NCI-H446 (cell line): ENCODE measurements at regions not wholly inside any gene's neighbourhood (a gene's known extent, or its start where the extent isn't known, plus 50 kb on each side); places are given as distances from the start of the nearest gene placed in this dataset.
"Not testable (repeated sequence)": the region's sequence is repeated elsewhere in the genome, so short reads cannot be mapped to it uniquely, and the experiment has no call there.

Experiments
- DNase-seq, 2 experiments: peaks; one replicate each; lab custom pipeline; 2025; lab: John Stamatoyannopoulos, UW

- DNase-seq: no peak
These were observed 49.8 kb downstream of the ABCC12 start for GRCh38 chr16:48105976-48106375.

- DNase-seq: no peak
These were observed 50.3 kb downstream of the ABCC12 start for GRCh38 chr16:48105456-48105855.

- DNase-seq: no peak
These were observed 52.2 kb downstream of the ABCC12 start for GRCh38 chr16:48103591-48103990.

- no peak for DNase-seq
These were observed 53.4 kb downstream of the ABCC12 start for GRCh38 chr16:48102083-48103008.

- DNase-seq: no peak
These were observed 54.6 kb downstream of the ABCC12 start for GRCh38 chr16:48101069-48101674.

- DNase-seq: no peak
These were observed 56.3 kb downstream of the ABCC12 start for GRCh38 chr16:48099455-48099854.

GRCh38 chr16:48098472-48098871 is 57.3 kb downstream of the ABCC12 start:
- DNase-seq: no peak

- no peak for DNase-seq
These were observed 64.7 kb downstream of the ABCC12 start for GRCh38 chr16:48091117-48091516.

- no peak for DNase-seq
These were observed 66.6 kb downstream of the ABCC12 start for GRCh38 chr16:48089053-48089792.

- DNase-seq: no peak
These were observed 68.2 kb downstream of the ABCC12 start for GRCh38 chr16:48087639-48088038.

GRCh38 chr16:48086422-48086821 is 69.4 kb downstream of the ABCC12 start:
- no peak for DNase-seq

- DNase-seq: no peak
These were observed 70.1 kb downstream of the ABCC12 start for GRCh38 chr16:48085729-48086128.

GRCh38 chr16:48084826-48085225 is 71.0 kb downstream of the ABCC12 start:
- DNase-seq: no peak

GRCh38 chr16:48082516-48082915 is 73.3 kb downstream of the ABCC12 start:
- no peak for DNase-seq

- DNase-seq: no peak
These were observed 74.1 kb downstream of the ABCC12 start for GRCh38 chr16:48081656-48082055.

- DNase-seq: no peak
These were observed 79.3 kb downstream of the ABCC12 start for GRCh38 chr16:48076455-48077012.

- no peak for DNase-seq
These were observed 80.4 kb downstream of the ABCC12 start for GRCh38 chr16:48075398-48075797.

- no peak for DNase-seq
These were observed 88.4 kb downstream of the ABCC12 start for GRCh38 chr16:48067388-48067787.

GRCh38 chr16:48064971-48065370 is 90.8 kb downstream of the ABCC12 start:
- no peak for DNase-seq

- DNase-seq: no peak
These were observed 93.1 kb downstream of the ABCC12 start for GRCh38 chr16:48062681-48063080.

GRCh38 chr16:48059936-48060335 is 95.9 kb downstream of the ABCC12 start:
- DNase-seq: no peak

GRCh38 chr16:48059190-48059589 is 96.6 kb downstream of the ABCC12 start:
- not testable (repeated sequence) for DNase-seq
